ENCODE measurements at regions not wholly inside any gene's neighbourhood (a gene's known extent, or its start where the extent isn't known, plus 50 kb on each side); places are given as distances from the start of the nearest gene placed in this dataset.

DNA sequence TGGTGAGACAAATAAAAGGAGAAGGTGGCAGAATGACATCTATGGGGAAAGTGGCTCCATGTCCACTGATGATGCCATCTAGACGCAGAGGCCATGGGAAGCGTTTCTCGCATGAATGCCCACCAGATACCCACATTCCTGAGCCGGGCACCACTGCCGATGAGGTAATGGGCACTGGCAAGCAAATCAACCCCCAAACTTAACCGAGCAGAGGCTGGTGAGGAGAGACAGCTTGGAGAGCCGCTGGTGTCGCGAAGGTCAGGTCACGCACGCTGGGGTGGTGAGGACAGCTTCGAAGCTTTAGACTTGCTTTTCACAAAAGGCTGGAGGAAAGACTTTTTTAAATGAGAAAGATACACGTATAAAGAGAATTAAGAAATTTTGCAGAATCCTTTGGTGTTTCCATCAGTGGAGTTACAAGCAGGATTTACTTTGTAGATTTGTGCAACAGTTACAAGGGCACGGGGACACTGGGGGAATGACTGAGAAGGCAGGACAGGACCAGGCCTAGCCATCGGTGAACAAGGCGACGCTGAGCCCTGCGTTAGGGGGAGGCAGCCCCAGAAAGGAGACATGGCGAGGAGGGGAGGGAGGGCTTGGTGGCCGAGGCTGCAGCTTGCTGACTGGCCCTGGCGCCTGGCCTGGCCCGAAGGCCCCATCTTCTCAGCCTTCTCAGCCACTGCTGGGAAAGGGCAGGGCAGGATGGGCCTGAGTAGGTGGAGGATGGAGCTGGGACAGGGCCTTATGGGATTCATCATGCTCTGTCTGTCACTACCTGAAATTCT, 83.9 kb upstream of the HDAC4 start:
- no peak for DNase-seq (ENCODE audit: low read depth)
- H3K4me3 ChIP-seq (ENCODE audit: low read depth, low read length) = no peak overlapping the region

DNA sequence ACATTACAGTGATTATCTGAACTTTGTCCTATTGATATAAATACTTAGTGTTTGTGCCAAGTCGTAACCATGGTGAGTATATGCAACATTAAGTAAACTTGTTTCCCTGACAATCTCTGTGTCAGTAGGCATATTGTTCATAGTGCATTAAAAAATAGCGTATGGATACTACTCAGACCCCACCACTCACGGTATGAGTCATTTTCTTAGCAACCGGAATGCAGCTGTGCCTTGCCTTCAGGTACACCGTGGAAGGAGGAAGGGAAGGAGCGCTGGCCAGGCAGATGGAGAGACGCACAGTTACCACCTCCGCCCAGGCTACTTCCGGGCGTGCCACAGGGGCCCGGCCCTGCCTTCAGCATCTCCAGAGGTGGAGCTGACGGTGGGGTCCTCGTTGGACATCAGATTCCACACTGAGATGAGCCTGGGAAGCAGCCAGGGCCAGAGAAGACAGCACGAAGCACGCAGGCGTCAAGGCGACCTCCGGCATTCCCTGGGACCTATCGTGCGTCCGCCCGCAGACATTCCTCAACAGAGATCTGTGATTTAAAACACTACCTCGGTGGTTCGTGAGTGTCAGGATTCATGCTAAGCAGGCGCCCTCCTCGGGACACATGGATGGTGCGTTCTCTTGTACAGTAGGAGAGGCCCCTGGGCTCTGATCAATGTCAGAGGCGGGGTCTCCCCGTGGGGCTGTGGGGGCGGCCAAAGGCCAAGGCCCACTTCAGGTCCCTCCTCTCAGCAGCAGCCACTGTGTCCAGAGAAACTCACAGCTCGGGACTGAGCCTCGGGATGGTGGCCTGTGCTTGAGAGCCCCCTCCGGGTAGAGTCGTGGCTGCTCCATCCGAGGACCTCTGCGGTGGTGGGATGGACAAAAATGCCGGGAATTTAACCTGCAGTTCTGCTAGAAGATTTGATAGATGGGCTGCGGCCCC, 82.2 kb upstream of the HDAC4 start:
- no peak for DNase-seq (ENCODE audit: low read depth)
- TF ChIP-seq, protein P1, sequence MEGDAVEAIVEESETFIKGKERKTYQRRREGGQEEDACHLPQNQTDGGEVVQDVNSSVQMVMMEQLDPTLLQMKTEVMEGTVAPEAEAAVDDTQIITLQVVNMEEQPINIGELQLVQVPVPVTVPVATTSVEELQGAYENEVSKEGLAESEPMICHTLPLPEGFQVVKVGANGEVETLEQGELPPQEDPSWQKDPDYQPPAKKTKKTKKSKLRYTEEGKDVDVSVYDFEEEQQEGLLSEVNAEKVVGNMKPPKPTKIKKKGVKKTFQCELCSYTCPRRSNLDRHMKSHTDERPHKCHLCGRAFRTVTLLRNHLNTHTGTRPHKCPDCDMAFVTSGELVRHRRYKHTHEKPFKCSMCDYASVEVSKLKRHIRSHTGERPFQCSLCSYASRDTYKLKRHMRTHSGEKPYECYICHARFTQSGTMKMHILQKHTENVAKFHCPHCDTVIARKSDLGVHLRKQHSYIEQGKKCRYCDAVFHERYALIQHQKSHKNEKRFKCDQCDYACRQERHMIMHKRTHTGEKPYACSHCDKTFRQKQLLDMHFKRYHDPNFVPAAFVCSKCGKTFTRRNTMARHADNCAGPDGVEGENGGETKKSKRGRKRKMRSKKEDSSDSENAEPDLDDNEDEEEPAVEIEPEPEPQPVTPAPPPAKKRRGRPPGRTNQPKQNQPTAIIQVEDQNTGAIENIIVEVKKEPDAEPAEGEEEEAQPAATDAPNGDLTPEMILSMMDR (IDR thresholded peaks at IDR 0.05; ENCODE audit: insufficient read depth, low read depth, low read length) = no peak
- no peak overlapping the region for H3K4me3 ChIP-seq (ENCODE audit: low read depth, low read length)

More for the DNA sequence above, 83.9 kb upstream of the HDAC4 start:
- TF ChIP-seq, protein P1 (IDR thresholded peaks at IDR 0.05; ENCODE audit: insufficient read depth, low read depth, low read length) = no peak

DNA sequence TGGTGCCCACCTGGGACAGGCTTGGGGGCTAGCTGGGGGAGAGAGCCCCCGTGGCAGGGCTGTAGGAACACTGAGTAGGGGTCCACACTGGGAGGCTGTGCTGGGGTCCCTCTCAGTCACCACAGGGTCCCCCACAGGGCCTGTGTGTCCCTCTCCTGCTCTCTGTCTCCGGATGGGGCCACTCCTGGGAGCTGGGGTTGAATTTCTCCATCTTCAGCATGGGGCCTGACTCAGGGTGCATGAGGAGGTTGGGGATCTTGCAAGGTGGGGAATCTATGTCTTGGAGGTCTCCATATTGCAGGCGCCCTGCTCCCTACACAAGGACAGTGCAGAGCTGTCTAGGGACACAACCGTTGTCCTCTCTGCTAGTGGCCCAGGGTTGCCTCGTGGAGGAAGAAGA, 78.7 kb upstream of the HDAC4 start:
- TF ChIP-seq, protein P1 (IDR thresholded peaks at IDR 0.05; ENCODE audit: insufficient read depth, low read depth, low read length) = no peak
- DNase-seq (ENCODE audit: low read depth) = no peak
- no peak overlapping the region for H3K4me3 ChIP-seq (ENCODE audit: low read depth, low read length)

DNA sequence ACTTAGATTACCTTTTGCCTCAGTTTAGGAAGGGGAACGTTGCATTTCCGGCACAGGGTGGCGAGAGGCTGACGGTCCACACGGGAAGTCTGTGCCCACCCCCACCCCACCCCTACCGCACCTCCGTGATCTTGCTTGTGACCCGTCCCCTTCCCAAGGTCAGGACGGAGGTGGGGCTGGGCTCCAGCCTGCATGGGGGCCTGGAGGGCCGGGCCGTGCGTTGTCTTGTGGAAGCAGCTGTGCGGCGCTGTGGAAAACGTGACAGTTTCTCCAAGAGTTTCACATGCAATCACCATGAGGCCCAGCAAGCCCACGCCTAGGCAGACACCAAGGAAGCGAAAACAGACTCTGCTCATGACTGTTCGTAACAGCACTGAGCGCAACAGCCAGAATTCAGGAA, 76.8 kb upstream of the HDAC4 start:
- TF ChIP-seq, protein P1 (IDR thresholded peaks at IDR 0.05; ENCODE audit: insufficient read depth, low read depth, low read length) = no peak
- no peak overlapping the region for H3K4me3 ChIP-seq (ENCODE audit: low read depth, low read length)
- no peak for DNase-seq (ENCODE audit: low read depth)

DNA sequence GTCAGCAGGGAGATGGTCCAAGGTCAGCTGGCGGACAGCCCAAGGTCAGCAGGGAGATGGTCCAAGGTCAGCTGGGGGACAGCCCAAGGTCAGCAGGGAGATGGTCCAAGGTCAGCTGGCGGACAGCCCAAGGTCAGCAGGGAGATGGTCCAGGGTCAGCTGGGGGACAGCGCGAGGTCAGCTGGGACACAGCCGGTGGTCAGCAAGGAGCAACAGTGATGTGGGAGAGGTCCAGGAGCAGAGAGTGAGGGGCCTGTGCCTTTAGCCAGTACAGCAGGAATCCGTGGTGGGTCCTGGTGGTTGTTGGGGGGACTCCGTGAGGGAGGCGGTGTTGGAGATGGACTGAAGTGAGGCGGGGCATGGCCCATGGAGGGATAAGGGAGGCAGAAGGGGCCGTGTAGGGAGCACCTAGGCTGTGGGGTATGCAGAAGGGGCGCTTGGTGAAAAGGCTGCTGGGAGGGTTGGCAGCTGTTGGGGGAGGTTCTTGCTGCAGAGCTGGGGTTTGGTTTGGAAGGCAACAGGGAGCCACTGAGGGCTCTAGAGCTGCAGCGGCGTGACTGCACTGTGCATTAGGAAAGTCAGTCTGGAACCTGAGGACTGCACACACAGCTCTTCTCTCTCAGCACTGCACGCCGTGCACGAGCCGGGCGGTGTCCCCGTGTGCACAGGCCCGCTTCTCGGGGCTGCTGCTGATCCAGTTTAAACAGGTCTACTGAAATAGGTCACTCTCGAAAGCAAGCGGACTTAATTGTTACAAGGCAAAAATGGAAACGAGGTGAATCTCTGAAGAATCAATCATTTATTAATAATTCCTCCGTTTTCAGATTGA, 76.2 kb upstream of the HDAC4 start:
- no peak overlapping the region for H3K4me3 ChIP-seq (ENCODE audit: low read depth, low read length)
- DNase-seq (ENCODE audit: low read depth) = no peak
- TF ChIP-seq, protein P1 (IDR thresholded peaks at IDR 0.05; ENCODE audit: insufficient read depth, low read depth, low read length) = no peak

DNA sequence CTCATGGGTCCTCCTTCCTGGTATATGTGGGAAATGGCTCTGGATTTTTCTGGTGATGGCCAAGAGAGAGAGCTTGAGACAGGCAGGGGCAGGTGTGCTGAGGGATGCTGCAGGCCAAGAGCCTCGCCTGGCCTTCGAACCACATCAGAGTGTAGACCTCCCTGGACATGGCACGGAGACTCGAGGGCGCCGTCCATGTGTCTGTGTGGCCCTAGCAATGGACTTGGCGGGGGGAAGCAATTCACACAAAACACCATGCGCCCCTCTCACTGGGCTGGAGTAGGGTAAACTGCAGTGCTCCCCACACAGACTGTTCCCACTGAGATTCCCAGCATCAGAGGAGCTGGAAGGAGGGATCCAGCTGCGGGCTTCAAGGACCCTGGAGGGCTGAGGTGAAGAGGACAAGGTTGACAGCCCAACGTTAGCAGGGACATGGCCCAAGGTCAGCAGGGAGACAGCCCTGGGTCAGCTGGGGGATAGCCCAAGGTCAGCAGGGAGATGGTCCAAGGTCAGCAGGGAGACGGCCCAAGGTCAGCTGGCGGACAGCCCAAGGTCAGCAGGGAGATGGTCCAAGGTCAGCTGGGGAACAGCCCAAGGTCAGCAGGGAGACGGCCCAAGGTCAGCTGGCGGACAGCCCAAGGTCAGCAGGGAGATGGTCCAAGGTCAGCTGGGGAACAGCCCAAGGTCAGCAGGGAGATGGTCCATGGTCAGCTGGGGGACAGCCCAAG, 75.4 kb upstream of the HDAC4 start:
- TF ChIP-seq, protein P1 (IDR thresholded peaks at IDR 0.05; ENCODE audit: insufficient read depth, low read depth, low read length) = no peak
- H3K4me3 ChIP-seq (ENCODE audit: low read depth, low read length) = no peak overlapping the region
- no peak for DNase-seq (ENCODE audit: low read depth)
